Endothelial cell of umbilical vein (primary cell): ENCODE measurements at regions not wholly inside any gene's neighbourhood (a gene's known extent, or its start where the extent isn't known, plus 50 kb on each side); places are given as distances from the start of the nearest gene placed in this dataset.

Experiments
- BruUV-seq: library from RNA; stranded (reverse); fragments of 400-500 nt; replicated peaks from 2 replicates; lab custom pipeline; 2021; lab: Mats Ljungman, UMichigan
- CTCF ChIA-PET: fragments of 300-600, 350-600 bp; sonication (Branson Sonifier 250); formaldehyde crosslinking; loops from one replicate; lab custom pipeline; 2021; ENCODE audit warnings: antibody characterized with exemption, inconsistent platforms; lab: Charles Lee
- POLR2A ChIA-PET: fragments of 300-600, 350-600 bp; sonication (Branson Sonifier 250); formaldehyde crosslinking; loops from one replicate; lab custom pipeline; 2021; ENCODE audit warnings: antibody characterized with exemption, inconsistent platforms; lab: Charles Lee
- DNase-seq: peaks from one replicate; pipeline ENCODE4 v3.0.0-alpha.2; 2011; ENCODE audit warnings: low read depth, low spot score
- FAIRE-seq: peaks from 2 replicates; lab custom pipeline; 2011; peaks lifted over from hg19 to GRCh38; lab: Jason Lieb, UNC
- H2AFZ ChIP-seq: 2 replicates; pipeline ENCODE4 v1.6.0; 2012; ENCODE audit warnings: low read depth, low read length, control low read depth, inconsistent platforms
- H3K27ac ChIP-seq: 2 replicates; pipeline ENCODE4 v1.5.1; 2011; ENCODE audit warnings: low read depth, mild to moderate bottlenecking, control low read depth, low read length, moderate library complexity; ENCODE audit not compliant: insufficient read depth
- H3K27me3 ChIP-seq, 2 experiments: 2 replicates each; pipeline versions ENCODE4 v1.6.0 to v1.6.1; 2011; ENCODE audit warnings: low read length in 2 of 2, mixed read lengths in 1 of 2; ENCODE audit not compliant: control insufficient read depth in 2 of 2, insufficient read depth in 2 of 2
- H3K36me3 ChIP-seq, 2 experiments: 2 replicates in 1 of 2; 3 replicates in 1 of 2; pipeline ENCODE4 v1.5.1; 2011; ENCODE audit warnings: low read length in 2 of 2, mild to moderate bottlenecking in 1 of 2, moderate library complexity in 1 of 2; ENCODE audit not compliant: control insufficient read depth in 2 of 2, insufficient read depth in 2 of 2; ENCODE audit errors: extremely low read depth in 1 of 2
- H3K4me1 ChIP-seq: 3 replicates; pipeline ENCODE4 v1.5.1; 2011; ENCODE audit warnings: mild to moderate bottlenecking, low read length; ENCODE audit not compliant: control insufficient read depth, insufficient read depth; ENCODE audit errors: extremely low read depth
- H3K4me2 ChIP-seq: 2 replicates; pipeline ENCODE4 v1.6.1; 2011; ENCODE audit warnings: low read length, control low read depth, mixed read lengths; ENCODE audit not compliant: insufficient read depth
- H3K4me3 ChIP-seq, 3 experiments: fragments of 200-600 bp in 1 of 3; sonication (generic), shearing (Covaris generic) in 1 of 3; replicated peaks in 1 of 3; 2 replicates each; pipeline ENCODE4 v1.5.1; 2011 to 2016; ENCODE audit warnings: control low read depth in 3 of 3, low read length in 3 of 3, mild to moderate bottlenecking in 2 of 3, inconsistent platforms in 1 of 3, low read depth in 1 of 3, moderate library complexity in 1 of 3; ENCODE audit not compliant: insufficient read depth in 1 of 3
- H3K79me2 ChIP-seq: 2 replicates; pipeline ENCODE4 v1.6.0; 2012; ENCODE audit warnings: low read length, inconsistent platforms; ENCODE audit not compliant: control insufficient read depth, insufficient read depth
- H3K9ac ChIP-seq: replicated peaks from 2 replicates; pipeline ENCODE3; 2011; ENCODE audit warnings: low read length, control low read depth; ENCODE audit not compliant: insufficient read depth; ENCODE audit errors: extremely low read depth
- H3K9me1 ChIP-seq: replicated peaks from 3 replicates; pipeline ENCODE4 v1.6.0; 2011; ENCODE audit warnings: mild to moderate bottlenecking, low read length; ENCODE audit not compliant: control insufficient read depth, insufficient read depth; ENCODE audit errors: extremely low read depth
- H3K9me3 ChIP-seq: replicated peaks from 2 replicates; pipeline ENCODE4 v1.5.1; 2012; ENCODE audit warnings: low read length, inconsistent platforms; ENCODE audit not compliant: control insufficient read depth, insufficient read depth
- H4K20me1 ChIP-seq: replicated peaks from 2 replicates; pipeline ENCODE3; 2011; ENCODE audit warnings: mild to moderate bottlenecking, low read length; ENCODE audit not compliant: control insufficient read depth, insufficient read depth; ENCODE audit errors: extremely low read depth
- EZH2 ChIP-seq: IDR thresholded peaks from 2 replicates; pipeline ENCODE4 v1.6.1; 2012; ENCODE audit warnings: borderline replicate concordance, low read depth, mild to moderate bottlenecking, moderate library complexity, low read length, inconsistent platforms; ENCODE audit not compliant: severe bottlenecking
- GATA2 ChIP-seq: IDR thresholded peaks from 2 replicates; pipeline ENCODE4 v1.7.0; 2011; ENCODE audit warnings: low read depth, mild to moderate bottlenecking, moderate library complexity, mixed read lengths, low read length; ENCODE audit not compliant: insufficient read length, insufficient read depth
- JUN ChIP-seq: IDR thresholded peaks from 2 replicates; pipeline ENCODE4 v1.6.1; 2011; ENCODE audit warnings: borderline replicate concordance, low read depth; ENCODE audit not compliant: insufficient read length, insufficient read depth
- MAX ChIP-seq: IDR thresholded peaks from 2 replicates; pipeline ENCODE4 v1.6.1; 2011; ENCODE audit not compliant: insufficient read depth, insufficient read length
- MYC ChIP-seq: IDR thresholded peaks from one replicate; pipeline ENCODE4 v1.6.1; 2011; ENCODE audit warnings: mild to moderate bottlenecking, low read depth, low read length
- POLR2AphosphoS5 ChIP-seq: IDR thresholded peaks from 2 replicates; pipeline ENCODE4 v1.6.1; 2012; ENCODE audit warnings: low read depth, mild to moderate bottlenecking, control low read depth, low read length, moderate library complexity; ENCODE audit not compliant: insufficient read depth
- dilution Hi-C: fragments of 300-500 bp; cut with MboI; formaldehyde crosslinking; loops from one replicate; pipeline ENCODE4 v1.15.0; 2019; ENCODE audit warnings: low sequenced_read_pairs; ENCODE audit not compliant: extremely low pct_ligation_motif_present
- intact Hi-C: fragments of 100-400 bp; cut with micrococcal nuclease; formaldehyde crosslinking; loops from one replicate; pipeline ENCODE4 v1.10.0; 2022
- TF ChIP-seq, protein P1 (sequence below), 2 donors: IDR thresholded peaks; 1 replicate in 1 of 2; 2 replicates in 1 of 2; pipeline ENCODE4 v1.5.1; 2011; ENCODE audit warnings: low read length in 2 of 2, mild to moderate bottlenecking in 2 of 2, moderate library complexity in 2 of 2, control low read depth in 1 of 2, inconsistent platforms in 1 of 2, low read depth in 1 of 2; ENCODE audit not compliant: insufficient read depth in 1 of 2; ENCODE audit errors: extremely low read depth in 1 of 2

DNA sequence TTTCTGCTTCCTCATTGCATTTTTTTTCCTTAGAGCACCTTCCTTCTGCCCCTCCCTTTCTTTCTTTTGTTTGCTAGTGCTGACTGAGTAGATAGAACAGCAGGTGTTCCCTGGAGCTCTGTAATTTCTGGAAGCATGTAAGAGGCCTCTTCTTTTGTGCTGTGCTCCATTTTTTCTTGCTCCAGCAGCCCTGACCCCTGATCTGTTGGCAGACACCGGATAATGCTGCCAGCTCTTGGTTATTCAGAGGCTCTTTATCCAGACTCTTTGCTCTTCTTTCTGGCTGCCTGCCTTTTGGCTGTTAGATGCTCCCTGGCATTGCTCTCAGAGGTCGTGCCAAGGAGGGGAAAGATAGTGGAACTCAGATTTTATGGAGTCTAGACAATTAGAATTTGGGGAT is 104.4 kb upstream of the RBMS3 start:
- Histone ChIP-seq H3K36me3 (no peaks in the 10 kb centered on the region), H3K4me3 (no peak overlapping the region), H3K79me2 (no peaks in the 10 kb centered on the region), H3K9ac (no peak overlapping the region), H3K9me3 (no peaks in the 10 kb centered on the region), H3K4me1 (peaks cover 11% of the 10 kb centered on the region), H4K20me1 (no peaks in the 10 kb centered on the region), H3K4me2 (no peak overlapping the region), H3K27ac (no peak overlapping the region), H2AFZ (peak overlapping the region; percentile 23), H3K27me3 (no peaks in the 10 kb centered on the region), H3K9me1 (no peaks in the 10 kb centered on the region)
- POLR2A ChIA-PET, result no interaction called here
- BruUV-seq, result no TSS peak
- dilution Hi-C loops, result no loop called here
- no peak for FAIRE-seq
- CTCF ChIA-PET, result no interaction called here
- no peak for DNase-seq
- TF ChIP-seq, protein P1, sequence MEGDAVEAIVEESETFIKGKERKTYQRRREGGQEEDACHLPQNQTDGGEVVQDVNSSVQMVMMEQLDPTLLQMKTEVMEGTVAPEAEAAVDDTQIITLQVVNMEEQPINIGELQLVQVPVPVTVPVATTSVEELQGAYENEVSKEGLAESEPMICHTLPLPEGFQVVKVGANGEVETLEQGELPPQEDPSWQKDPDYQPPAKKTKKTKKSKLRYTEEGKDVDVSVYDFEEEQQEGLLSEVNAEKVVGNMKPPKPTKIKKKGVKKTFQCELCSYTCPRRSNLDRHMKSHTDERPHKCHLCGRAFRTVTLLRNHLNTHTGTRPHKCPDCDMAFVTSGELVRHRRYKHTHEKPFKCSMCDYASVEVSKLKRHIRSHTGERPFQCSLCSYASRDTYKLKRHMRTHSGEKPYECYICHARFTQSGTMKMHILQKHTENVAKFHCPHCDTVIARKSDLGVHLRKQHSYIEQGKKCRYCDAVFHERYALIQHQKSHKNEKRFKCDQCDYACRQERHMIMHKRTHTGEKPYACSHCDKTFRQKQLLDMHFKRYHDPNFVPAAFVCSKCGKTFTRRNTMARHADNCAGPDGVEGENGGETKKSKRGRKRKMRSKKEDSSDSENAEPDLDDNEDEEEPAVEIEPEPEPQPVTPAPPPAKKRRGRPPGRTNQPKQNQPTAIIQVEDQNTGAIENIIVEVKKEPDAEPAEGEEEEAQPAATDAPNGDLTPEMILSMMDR (IDR thresholded peaks at IDR 0.05; ENCODE audit: extremely low read depth in 1 of 2, insufficient read depth in 1 of 2, low read depth in 1 of 2, low read length in 2 of 2), result no peak
- TF ChIP-seq MAX (no peak), GATA2 (no peak), MYC (no peak), JUN (no peak), EZH2 (no peak), POLR2AphosphoS5 (no peak)
- intact Hi-C loops, result no loop called here
